Stimulated activated CD8-positive, alpha-beta memory T cell treated with anti-CD3 and anti-CD28 coated beads, Interleukin-4, amount 100 ng/mL, for 24 hours (primary cell): ENCODE measurements at regions not wholly inside any gene's neighbourhood (a gene's known extent, or its start where the extent isn't known, plus 50 kb on each side); places are given as distances from the start of the nearest gene placed in this dataset.
"Not testable (repeated sequence)": the region's sequence is repeated elsewhere in the genome, so short reads cannot be mapped to it uniquely, and the experiment has no call there.

Experiments used
- DNase-seq: peaks from one replicate; pipeline ENCODE4 v3.0.0-alpha.2; 2020; ENCODE audit warnings: low read depth

DNA sequence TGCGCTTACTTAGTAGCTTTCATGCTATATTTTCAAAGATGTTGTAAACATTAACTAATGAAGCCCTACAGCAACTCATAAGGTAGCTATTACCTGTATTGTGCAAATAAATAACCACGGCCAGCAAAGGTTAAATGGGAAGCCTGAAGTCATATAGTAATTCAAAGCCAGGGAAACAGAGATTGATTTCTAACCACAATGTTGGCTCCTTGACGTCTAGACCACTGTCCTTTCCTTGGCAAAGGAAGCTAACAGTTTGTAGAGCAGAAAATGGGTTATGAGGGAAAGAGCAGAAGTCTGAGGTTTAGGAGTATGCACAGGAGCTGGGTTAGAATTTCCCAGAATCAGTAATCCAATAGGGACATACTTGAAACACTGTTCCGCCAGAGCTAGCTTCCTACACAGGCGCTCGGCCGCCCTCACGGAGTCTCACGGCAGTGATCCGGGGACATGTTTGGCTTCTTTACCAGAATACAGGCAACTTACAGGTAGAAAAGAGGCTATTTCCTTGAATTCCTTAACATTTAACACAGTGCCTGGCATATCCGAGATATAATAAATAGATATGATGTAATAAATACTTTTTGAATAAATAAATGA lies 298.8 kb upstream of the LYPLAL1 start:
- DNase-seq: no peak

DNA sequence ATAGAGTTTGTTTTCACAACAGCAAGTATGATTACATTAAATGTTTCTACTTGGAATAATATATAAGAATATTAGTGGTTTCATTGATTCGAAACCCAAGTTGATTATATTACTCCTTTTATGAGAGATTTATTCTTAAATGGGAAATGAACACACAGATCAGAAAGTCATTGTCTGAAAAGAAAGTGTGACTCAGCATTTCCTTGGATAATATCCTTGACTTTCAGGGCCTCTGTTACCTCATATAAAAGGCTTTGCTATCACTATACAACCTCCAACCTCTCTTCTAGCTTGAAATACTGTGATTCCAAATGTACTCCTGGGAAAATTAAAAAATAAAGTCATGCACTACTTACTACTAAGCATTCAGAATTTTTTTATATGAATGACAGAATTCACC lies 295.3 kb upstream of the LYPLAL1 start:
- no peak for DNase-seq

DNA sequence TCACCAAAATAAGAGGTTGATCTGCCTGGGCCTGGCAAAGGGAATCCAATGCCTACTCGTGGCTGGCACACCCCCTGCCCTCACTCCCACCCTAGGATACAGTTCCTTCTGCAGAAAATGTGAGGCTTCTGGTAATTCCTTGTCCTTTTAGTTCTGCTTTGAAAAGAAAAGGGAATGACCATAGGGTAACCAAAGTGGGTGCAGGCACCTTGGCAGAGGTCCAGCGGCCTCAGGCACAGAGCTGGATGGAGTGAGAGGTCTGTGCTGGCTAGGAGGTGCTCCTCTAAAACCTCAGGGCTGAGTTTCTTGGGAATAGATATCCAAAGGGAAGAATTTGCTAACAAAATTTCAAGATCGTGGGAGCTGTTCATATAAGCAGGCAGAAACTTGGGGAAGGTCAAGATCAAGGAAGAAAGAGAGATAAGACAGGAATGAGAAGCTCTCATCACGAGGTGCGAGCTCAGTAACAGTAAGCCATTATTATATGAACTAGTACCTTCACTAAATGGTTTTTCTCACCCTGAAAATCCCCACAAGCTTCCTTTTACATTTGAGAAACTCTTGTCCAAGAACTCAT lies 293.1 kb upstream of the LYPLAL1 start:
- DNase-seq: no peak

DNA sequence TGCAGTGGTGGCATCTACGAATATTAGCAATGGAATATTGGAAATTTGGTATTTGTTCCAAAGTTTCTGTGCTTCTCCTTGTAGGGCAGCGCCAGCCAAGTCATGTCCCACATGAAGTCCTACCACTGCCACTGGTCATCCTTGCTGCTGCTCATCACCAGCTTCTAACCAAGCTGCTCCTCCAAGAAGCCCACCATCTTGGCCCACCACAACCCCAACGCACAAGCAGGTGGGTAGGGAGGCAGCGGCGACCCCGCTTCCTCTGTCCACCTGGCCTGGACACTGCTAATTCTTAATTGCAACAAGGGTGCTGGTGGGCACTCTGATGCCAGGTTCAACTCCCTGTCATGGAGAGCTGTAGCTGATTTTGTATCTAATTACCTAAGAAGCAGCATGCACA lies 291.2 kb upstream of the LYPLAL1 start:
- no peak for DNase-seq

DNA sequence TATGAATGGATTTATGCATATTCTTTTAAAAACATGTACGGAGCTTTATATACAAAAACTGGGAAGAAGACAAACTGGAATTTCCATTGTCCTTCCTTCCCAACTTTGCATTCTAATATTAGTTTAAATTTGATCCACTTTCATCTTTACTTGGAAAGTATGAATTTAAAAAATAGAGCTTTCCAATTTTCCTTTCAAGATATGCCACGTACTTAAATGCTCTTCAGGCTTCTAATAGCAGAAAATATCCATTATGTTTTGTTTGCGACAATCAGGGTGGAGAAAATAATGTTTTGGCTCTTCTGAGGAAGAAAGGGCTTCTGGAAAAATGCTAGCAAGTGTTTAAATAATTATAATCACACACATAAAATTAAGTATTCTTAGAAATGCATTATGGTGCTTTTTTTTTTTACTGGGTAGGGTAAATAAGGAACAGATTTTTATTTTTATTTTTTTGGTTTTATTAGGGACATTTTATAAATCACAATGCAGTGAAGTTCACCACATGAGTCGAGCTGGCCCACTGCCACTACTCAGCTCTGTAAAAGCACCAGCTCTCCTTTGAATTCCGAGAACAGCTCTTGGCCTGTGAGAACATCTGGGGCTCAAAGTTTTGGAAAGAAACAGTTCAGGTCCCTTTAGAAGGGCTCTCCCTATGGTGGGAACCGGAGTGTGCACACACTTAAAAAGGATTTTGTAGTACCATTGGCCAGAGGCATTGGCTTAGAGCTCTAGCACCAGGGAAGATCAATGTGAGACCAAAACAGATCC lies 287.4 kb upstream of the LYPLAL1 start:
- no peak for DNase-seq

DNA sequence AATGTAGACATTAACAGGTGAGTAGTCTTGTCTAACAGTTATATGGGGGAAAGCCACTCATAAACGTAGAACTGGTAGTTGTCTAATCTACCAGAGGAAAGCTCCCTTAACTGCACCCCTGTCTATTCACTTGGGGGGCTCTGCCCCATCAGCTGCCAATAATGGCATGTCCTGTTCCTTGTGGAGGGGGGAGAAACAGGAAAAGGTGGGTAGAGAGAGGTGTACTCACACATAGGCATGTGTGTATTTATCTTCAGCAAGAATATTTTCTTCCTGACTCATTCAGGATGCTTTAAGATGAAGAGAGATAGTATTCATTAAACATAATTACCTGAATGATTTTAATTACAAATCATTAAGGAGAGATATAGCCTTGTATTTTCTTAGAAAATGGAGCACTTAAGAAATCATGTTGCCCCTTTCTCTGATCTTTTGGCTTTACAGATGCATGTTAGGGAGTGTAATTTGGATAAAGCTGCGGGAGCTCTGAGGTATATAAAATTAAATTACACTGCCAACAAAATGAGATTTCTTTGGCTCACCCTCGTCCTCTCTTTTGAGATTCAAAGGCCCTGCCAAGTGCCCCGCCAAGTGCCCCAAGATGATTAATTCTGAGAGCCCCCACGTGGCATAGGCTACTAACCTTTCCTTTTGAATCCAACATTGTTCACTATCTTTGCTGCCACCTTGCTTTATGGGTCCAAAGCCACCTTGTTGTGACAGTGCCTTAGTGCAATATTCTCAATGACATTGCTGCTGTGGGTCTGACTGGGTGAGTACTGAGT lies 286.3 kb upstream of the LYPLAL1 start:
- no peak for DNase-seq

DNA sequence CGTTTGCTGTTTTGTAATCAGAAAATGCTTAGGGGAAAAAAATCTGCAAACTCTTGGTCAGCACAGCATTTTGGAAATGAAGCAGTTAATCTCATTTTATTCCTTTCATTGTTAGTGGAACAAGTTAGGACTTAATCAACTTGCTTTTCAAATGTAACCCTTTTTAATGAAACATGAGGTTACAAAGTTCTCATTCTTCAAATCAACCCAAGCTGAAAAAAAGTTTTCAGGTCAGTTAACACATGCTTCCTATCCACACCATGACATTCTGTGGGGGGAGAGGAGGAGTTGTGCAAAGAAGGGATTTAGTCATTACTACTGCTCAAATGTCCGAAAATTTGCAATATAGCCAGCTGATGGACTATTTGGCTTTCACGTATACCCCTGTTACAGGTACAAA lies 283.2 kb upstream of the LYPLAL1 start:
- no peak for DNase-seq

DNA sequence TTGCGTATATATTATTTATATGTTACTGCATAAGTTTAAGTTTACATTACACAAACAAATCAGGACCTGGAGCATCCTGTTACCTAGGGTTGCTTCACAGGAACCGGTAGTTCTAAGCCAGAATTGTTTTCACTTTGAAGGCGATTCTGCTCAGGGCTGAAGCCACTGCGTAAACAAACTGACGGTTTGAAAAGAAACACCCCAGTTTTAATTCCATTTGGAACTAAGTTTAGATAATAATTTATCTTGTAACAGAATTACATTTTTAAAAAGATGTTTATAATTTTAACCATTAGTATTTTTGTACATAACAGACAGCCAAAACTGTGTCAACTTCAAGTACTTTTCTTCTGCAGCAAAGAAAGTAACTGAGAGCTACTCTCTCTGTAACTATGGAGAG lies 282.1 kb upstream of the LYPLAL1 start:
- DNase-seq: no peak

DNA sequence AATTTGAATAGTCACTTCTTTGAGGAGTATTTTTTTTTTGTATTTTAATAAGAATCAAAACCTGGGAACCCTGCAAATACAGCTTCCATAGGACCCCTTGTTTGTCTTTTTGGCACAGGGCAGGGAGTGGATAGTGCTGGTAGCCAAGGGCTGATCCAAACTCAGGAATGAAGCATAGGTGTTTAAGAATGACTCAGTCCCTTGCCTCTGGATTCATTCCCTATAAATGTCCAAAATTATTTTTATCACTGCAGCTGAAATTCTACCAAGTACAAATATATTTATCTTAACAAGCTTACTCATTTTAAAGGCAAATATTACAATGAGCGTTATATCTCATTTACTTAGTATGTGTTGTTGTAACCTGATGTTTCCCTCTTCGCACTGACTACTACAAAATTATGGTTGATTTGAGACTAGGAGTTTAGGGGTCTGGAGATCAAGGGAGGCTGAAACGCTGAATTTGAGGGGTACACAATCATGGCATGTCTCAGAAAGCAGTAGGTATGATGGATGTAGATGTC lies 278.6 kb upstream of the LYPLAL1 start:
- no peak for DNase-seq

DNA sequence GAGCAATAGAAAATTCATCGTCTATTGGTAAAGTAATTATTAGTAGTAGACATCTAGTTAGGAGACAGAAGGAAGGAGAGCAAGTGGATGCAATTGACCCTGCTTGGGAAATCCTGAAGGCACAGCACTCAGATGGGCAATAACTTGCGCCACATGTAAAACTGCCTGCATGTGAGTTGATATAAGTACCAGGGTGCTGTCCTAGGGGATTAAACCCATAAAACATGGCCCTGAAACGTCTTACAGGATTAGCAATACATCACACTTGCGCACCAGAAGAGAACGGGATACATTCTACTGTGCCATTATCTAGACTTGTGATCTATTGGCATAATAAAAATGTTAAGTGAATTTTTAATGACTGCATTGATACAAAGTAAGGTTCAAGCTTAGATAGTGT lies 277.5 kb upstream of the LYPLAL1 start:
- DNase-seq: no peak

DNA sequence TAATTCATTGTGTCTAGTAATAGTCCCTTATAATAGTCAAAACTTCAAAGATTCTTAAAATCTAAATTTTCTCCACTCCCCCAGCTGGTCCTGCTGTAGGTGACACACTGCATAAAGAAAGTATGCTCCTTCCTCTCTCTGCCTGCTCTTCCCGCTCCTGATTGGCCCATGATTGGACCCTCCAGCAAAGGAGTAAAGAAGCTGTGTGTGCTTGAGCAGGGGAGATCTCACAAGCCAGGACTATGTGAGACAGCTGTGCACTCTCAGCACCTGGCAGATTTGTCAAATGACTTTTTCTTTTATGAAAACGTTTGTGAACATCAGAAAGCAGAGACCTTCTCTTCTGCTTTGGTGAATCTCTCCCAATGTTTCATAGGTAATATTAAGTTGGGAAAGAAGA lies 274.8 kb upstream of the LYPLAL1 start:
- DNase-seq: no peak

DNA sequence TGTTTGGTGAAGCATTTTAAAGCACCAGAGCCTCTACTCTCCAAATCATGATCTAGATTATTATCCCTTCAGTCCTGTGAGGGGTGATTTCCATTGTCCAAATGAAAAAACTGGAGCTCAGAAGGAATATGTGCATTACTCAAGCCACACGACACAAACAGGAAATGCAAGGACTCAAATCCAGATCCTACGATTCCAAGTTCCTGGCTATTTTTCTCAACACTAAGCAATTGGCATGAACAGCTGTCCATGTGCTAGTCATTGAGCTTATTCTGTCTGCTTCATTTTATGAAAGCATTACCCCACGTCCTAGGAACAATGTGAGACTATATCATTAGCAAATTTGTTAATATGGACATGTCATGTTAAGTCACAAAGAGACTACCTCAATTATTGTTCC lies 273.1 kb upstream of the LYPLAL1 start:
- DNase-seq: no peak

DNA sequence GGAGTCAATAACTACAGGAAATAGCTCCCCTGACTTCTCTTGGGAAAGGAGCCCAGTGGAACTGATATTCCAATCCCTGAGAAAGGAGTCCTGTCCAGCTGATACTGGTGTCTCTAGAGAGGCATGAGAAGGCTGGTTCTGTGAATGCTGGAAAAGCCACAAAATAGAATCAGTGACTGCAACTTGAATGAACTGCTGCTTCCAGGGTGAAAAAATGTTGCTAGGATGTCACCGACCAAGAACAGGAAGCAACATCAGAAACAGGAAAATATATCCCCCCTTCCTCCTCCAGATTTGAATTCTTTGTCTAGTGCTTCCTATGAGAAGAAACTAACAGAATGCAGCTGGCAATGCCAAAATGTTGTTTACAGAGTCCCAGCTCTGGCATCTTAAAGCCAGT lies 269.3 kb upstream of the LYPLAL1 start:
- no peak for DNase-seq

DNA sequence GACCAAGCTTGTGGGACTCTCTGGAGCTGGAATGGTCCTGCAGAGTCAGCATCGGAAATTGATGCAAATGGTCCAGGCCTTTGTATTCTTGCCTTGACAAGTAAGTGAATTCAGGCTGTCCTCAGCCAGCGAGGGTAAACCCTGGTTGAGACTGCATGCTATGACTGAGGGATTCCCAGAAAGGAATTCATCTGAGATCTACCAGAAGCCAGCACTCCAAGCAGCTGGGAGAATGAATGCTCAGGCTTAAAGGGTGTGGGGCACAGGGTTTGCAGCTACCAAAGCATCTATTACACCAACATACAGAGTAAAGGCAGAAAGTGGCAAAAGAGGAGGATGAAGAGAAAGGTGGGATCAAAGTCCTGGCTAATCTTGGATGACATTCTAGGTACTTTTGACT lies 257.0 kb upstream of the LYPLAL1 start:
- no peak for DNase-seq

DNA sequence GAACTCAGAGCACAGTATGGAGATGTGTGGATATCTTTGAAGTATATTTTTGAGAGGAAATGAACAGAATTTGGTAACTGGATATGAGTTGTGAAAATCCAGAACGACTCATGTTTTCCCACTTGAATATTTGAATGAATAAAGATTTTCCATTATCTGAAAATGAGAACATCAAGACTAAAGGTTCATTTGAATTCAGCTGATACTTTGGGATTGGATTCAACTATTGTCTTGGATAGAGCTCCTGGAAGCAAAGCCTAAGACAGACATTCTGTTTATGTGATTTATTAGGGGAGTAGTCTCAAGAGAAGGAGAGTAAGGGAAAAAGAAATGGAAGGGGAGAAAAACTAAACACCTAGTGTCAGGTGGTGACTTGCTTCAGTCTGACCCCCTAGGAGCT lies 256.0 kb upstream of the LYPLAL1 start:
- no peak for DNase-seq

DNA sequence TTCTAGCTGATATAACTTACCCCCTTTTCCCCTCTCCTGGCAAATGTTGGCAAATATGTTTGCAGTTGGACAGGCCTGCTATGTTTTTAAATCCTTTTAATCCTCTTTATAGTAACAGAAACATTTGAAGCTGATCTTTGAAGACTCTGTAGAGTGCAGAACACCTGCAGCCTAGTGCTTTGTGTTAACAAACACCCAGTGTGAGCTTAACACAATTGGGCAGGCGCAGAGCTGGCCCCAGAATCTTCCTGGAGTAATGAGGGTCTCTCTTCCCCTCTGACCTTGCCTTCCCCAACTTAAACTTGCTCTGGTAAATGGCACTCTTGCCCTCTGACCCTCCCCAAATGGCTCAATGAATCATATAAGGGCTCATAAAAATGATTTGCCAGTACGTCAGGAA lies 247.9 kb upstream of the LYPLAL1 start:
- no peak for DNase-seq

DNA sequence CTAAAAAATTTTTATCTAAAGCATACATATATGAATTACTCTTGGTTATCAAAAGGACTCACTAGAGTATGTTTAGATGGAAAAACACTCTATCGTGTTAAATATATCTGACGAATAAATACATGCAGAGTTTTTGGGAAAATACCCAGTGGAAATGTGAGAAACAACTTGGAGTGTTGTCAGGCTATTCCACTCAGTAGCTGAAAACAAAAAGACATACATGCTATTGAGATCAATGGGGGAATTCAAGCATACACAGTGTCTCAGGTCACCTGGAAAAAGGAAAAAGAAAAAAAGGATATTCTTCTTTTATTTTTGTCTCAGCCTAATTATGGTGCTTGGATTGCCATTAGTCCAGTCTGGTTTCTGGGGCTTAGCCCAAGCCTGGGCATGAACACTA lies 247.0 kb upstream of the LYPLAL1 start:
- no peak for DNase-seq

DNA sequence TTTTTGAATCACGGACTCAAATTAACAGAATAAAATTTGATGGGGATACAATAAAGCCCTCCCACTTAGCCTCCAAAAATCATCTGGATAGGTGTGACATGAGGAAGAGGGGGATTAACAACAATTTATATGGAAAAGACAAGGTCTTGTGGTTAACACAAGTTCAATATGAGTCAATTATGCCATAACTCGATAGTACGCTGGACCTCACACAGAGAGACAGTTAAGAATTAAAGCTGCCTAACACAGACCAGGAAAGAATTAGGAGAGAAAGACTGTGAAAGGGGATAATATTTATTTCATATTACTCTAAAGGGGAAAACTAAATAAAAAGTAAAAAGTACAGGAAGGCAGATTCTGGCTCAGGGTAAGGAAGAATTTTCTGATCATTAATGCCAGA lies 243.7 kb upstream of the LYPLAL1 start:
- DNase-seq: no peak

DNA sequence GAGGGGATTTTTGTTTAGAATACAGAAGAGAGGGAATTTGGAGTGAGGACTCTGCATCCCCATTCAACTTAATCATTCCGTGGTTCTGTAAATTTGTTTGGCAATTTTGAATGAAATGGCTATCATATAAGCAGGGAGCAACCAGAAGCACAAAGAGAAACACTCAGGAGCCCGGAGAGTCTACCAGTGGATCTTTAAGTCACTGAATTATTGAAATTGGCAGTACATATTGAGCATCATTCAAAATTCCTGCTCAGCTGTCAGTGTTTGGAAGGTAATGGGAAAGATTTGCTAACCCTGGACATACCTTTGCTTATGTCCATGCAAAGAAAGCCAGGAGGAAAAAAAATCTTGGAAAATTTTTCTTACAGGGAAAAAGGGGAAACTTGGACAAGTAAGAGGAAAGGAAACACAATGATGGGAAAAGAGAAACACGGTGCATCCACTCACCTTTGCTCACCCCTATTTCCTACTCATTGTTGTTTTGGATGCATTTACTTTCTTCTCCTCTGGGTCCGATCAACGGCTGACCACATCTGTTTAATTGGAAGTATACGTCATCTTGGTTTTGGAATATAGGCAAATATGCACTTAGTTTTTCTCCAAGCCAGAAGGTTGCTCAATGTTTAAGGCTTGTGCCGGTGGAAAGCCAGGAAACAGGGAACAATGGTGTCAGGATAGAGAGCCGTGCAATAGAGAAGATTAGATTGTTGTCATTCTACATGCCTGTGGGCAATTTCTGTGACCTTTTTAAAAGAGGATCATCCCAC lies 243.0 kb upstream of the LYPLAL1 start:
- no peak for DNase-seq

DNA sequence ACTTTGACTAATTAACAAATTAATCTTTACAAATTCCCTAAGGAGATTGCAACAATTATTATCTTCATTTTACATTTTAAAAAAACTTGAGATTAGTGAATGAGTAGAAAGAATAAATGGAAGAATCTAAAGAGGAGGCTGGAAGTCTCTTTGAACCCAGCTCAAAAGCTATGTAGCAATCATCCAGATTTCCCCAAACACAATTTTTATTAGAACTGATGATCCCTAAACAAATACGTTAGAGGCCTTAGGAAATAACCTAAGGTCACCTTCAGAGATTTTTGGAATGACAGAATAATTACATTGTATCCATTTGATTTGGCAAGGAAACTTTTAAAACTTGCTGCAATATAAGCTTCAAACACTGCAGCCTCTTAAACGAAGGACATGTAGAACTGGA lies 242.4 kb upstream of the LYPLAL1 start:
- no peak for DNase-seq

DNA sequence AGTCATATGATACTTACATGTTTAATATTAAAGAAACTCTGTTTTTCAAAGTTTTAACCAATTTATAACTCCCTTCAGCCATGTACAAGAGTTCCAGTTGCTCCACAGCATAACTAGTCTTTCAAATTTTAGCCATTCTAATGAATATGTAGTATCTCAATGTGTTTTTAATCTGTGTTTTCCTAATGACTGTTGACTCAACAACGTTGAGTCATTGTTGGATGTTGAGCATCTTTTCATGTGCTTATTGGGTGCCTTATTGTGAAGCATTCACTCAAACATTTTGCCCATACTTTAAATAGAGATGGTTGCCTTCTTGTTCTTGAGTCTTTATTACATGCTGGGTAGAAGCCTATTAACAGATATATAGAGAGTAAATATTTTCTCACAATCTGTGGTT lies 240.2 kb upstream of the LYPLAL1 start:
- DNase-seq: no peak

DNA sequence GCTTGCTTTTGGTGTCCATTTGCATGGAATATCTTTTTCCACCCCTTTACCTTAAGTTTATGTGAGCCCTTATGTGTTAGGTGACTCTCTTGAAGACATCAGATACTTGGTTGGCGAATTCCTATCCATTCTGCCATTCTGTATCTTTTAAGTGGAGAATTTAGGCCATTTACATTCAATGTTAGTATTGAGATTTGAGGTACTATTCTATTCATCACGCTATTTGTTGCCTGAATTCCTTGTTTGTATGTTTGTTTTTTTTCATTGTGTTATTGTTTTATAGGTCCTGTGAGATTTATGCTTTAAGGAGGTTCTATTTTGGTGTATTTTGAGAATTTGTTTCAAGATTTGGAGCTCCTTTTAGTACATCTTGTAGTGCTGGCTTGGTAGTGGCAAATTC lies 238.3 kb upstream of the LYPLAL1 start:
- DNase-seq: not testable (repeated sequence)
